H9 (cell line): ENCODE measurements at regions not wholly inside any gene's neighbourhood (a gene's known extent, or its start where the extent isn't known, plus 50 kb on each side); places are given as distances from the start of the nearest gene placed in this dataset.

Experiments
- DNase-seq: peaks from one replicate; pipeline ENCODE4 v3.0.0-alpha.2; 2017
- H2AFZ ChIP-seq: one replicate; pipeline ENCODE4 v1.6.1; 2013; ENCODE audit warnings: mild to moderate bottlenecking, low read length, control low read depth, moderate library complexity
- H2AK5ac ChIP-seq: 2 replicates; pipeline ENCODE4 v1.6.1; 2013; ENCODE audit warnings: low read length, control low read depth, mixed read lengths; ENCODE audit not compliant: insufficient read length
- H2BK120ac ChIP-seq: one replicate; pipeline ENCODE4 v1.6.1; 2013; ENCODE audit warnings: low read depth, mild to moderate bottlenecking, low read length, control low read depth, inconsistent platforms; ENCODE audit not compliant: poor library complexity, severe bottlenecking
- H2BK12ac ChIP-seq: 2 replicates; pipeline ENCODE4 v1.6.1; 2013; ENCODE audit warnings: low read length, control low read depth, mixed read lengths, low read depth; ENCODE audit not compliant: insufficient read length
- H2BK15ac ChIP-seq: 2 replicates; pipeline ENCODE4 v1.6.1; 2013; ENCODE audit warnings: low read depth, low read length, control low read depth
- H2BK20ac ChIP-seq: one replicate; pipeline ENCODE4 v1.6.1; 2013; ENCODE audit warnings: low read depth, mild to moderate bottlenecking, low read length, control low read depth, inconsistent platforms; ENCODE audit not compliant: poor library complexity, severe bottlenecking
- H2BK5ac ChIP-seq: 2 replicates; pipeline ENCODE4 v1.6.1; 2013; ENCODE audit warnings: low read length, control low read depth, mixed read lengths; ENCODE audit not compliant: insufficient read length
- H3K14ac ChIP-seq: 2 replicates; pipeline ENCODE4 v1.6.1; 2013; ENCODE audit warnings: low read length, control low read depth; ENCODE audit not compliant: insufficient read depth
- H3K18ac ChIP-seq: 2 replicates; pipeline ENCODE4 v1.6.1; 2013; ENCODE audit warnings: low read depth, mild to moderate bottlenecking, mixed read lengths, low read length, control low read depth; ENCODE audit not compliant: insufficient read length
- H3K23ac ChIP-seq: 2 replicates; pipeline ENCODE4 v1.6.1; 2013; ENCODE audit warnings: low read length, control low read depth, mixed read lengths, low read depth; ENCODE audit not compliant: insufficient read length
- H3K23me2 ChIP-seq: 2 replicates; pipeline ENCODE4 v1.6.1; 2013; ENCODE audit warnings: low read depth, mild to moderate bottlenecking, mixed read lengths, low read length, control low read depth; ENCODE audit not compliant: insufficient read length, poor library complexity, severe bottlenecking
- H3K27ac ChIP-seq: 2 replicates; pipeline ENCODE4 v1.5.1; 2013; ENCODE audit warnings: low read length, control low read depth, mixed read lengths, low read depth; ENCODE audit not compliant: insufficient read length
- H3K27me3 ChIP-seq: 2 replicates; pipeline ENCODE4 v1.6.1; 2013; ENCODE audit warnings: low read length, control low read depth, inconsistent platforms; ENCODE audit not compliant: insufficient read depth
- H3K4ac ChIP-seq: 2 replicates; pipeline ENCODE4 v1.6.1; 2013; ENCODE audit warnings: low read depth, mild to moderate bottlenecking, control low read depth, inconsistent platforms, low read length, moderate library complexity
- H3K4me1 ChIP-seq: 2 replicates; pipeline ENCODE4 v1.6.1; 2013; ENCODE audit warnings: low read length, control low read depth, inconsistent platforms; ENCODE audit not compliant: insufficient read depth
- H3K4me2 ChIP-seq: 2 replicates; pipeline ENCODE4 v1.6.1; 2013; ENCODE audit warnings: low read length, control low read depth, mixed read lengths; ENCODE audit not compliant: insufficient read length, insufficient read depth
- H3K56ac ChIP-seq: 2 replicates; pipeline ENCODE4 v1.6.1; 2013; ENCODE audit warnings: low read depth, mild to moderate bottlenecking, mixed read lengths, low read length, control low read depth; ENCODE audit not compliant: insufficient read length
- H3K79me1 ChIP-seq: 2 replicates; pipeline ENCODE4 v1.6.1; 2013; ENCODE audit warnings: low read depth, mild to moderate bottlenecking, moderate library complexity, low read length, control low read depth, inconsistent platforms; ENCODE audit not compliant: insufficient read depth, poor library complexity, severe bottlenecking
- H3K79me2 ChIP-seq: 2 replicates; pipeline ENCODE4 v1.6.1; 2013; ENCODE audit warnings: low read length, control low read depth, inconsistent platforms; ENCODE audit not compliant: insufficient read depth
- H3K9ac ChIP-seq: 2 replicates; pipeline ENCODE4 v1.6.1; 2013; ENCODE audit warnings: low read length, control low read depth, mixed read lengths; ENCODE audit not compliant: insufficient read length; ENCODE audit errors: extremely low read depth
- H3K9me3 ChIP-seq: one replicate; pipeline ENCODE4 v1.6.1; 2013; ENCODE audit warnings: low read depth, low read length, inconsistent platforms; ENCODE audit not compliant: control insufficient read depth
- H3T11ph ChIP-seq: one replicate; pipeline ENCODE4 v1.6.1; 2013; ENCODE audit warnings: mild to moderate bottlenecking, low read length, control low read depth, inconsistent platforms
- H4K20me1 ChIP-seq: one replicate; pipeline ENCODE4 v1.6.1; 2013; ENCODE audit not compliant: control insufficient read depth, insufficient read length, insufficient read depth
- H4K5ac ChIP-seq: 2 replicates; pipeline ENCODE4 v1.6.1; 2013; ENCODE audit warnings: low read depth, mild to moderate bottlenecking, mixed read lengths, low read length, control low read depth; ENCODE audit not compliant: insufficient read length
- H4K8ac ChIP-seq: replicated peaks from 2 replicates; pipeline ENCODE4 v1.6.1; 2013; ENCODE audit warnings: low read length, control low read depth, mixed read lengths, low read depth; ENCODE audit not compliant: insufficient read length
- H4K91ac ChIP-seq: 2 replicates; pipeline ENCODE4 v1.6.1; 2013; ENCODE audit warnings: low read depth, mild to moderate bottlenecking, moderate library complexity, mixed read lengths, low read length, control low read depth; ENCODE audit not compliant: insufficient read length
- H3K27ac Mint-ChIP-seq, 3 experiments: 2 replicates in 2 of 3; 3 replicates in 1 of 3; pipeline ENCODE4 v1.8.0; 2020 to 2021; ENCODE audit warnings: mixed read lengths in 3 of 3, mild to moderate bottlenecking in 1 of 3, moderate library complexity in 1 of 3
- H3K27me3 Mint-ChIP-seq: 2 replicates; pipeline ENCODE4 v1.8.0; 2021; ENCODE audit warnings: low read depth, mild to moderate bottlenecking, moderate library complexity, mixed read lengths
- H3K36me3 Mint-ChIP-seq, 3 experiments: 2 replicates in 2 of 3; 3 replicates in 1 of 3; pipeline ENCODE4 v1.8.0; 2020 to 2021; ENCODE audit warnings: low read depth in 3 of 3, mixed read lengths in 3 of 3; ENCODE audit not compliant: insufficient read depth in 1 of 3
- H3K4me1 Mint-ChIP-seq, 2 experiments: 2 replicates each; pipeline ENCODE4 v1.8.0; 2020; ENCODE audit warnings: mixed read lengths in 2 of 2
- H3K4me3 Mint-ChIP-seq, 2 experiments: 2 replicates in 1 of 2; 3 replicates in 1 of 2; pipeline ENCODE4 v1.8.0; 2020 to 2021; ENCODE audit warnings: mild to moderate bottlenecking in 2 of 2, mixed read lengths in 2 of 2, moderate library complexity in 1 of 2
- H3K9me3 Mint-ChIP-seq, 2 experiments: 2 replicates in 1 of 2; 3 replicates in 1 of 2; pipeline ENCODE4 v1.8.0; 2020; ENCODE audit warnings: mild to moderate bottlenecking in 2 of 2, mixed read lengths in 2 of 2, moderate library complexity in 1 of 2
- CTCF ChIP-seq: fragments of 200-600 bp; sonication (generic); conservative IDR thresholded peaks from 3 replicates; pipeline ENCODE4 v1.8.0; 2021; ENCODE audit warnings: antibody characterized with exemption, mild to moderate bottlenecking
- WGBS: extraction: QIAGEN DNeasy Blood & Tissue Kit; methylation state at CpG from one replicate; pipeline ENCODE4 v1.1.7; 2013; ENCODE audit warnings: missing lambda C conversion rate, low lambda C conversion rate, mixed read lengths; ENCODE audit not compliant: insufficient read length; ENCODE audit errors: extremely low coverage; 5-methylcytosine and 5-hydroxymethylcytosine counted together

- Histone ChIP-seq H2BK5ac (no peak overlapping the region), H2BK20ac (no peak overlapping the region), H3K23ac (no peak overlapping the region), H3K27me3 (no peaks in the 10 kb centered on the region), H4K20me1 (no peaks in the 10 kb centered on the region), H3K9me3 (peaks cover 12% of the 10 kb centered on the region), H3K79me2 (no peaks in the 10 kb centered on the region), H2BK15ac (no peak overlapping the region), H3K4ac (no peak overlapping the region), H3K27ac (no peak overlapping the region), H3K14ac (no peak overlapping the region), H4K91ac (no peak overlapping the region), H4K5ac (no peak overlapping the region), H3K4me1 (no peaks in the 10 kb centered on the region; the same call in 1 of the 2 replicates), H3K18ac (no peak overlapping the region), H2BK12ac (no peak overlapping the region), H2AK5ac (no peak overlapping the region), H3K56ac (no peak overlapping the region), H2AFZ (no peak overlapping the region), H3K23me2 (no peaks in the 10 kb centered on the region), H3T11ph (no peak overlapping the region), H3K4me2 (no peak overlapping the region), H4K8ac (no peak overlapping the region), H3K9ac (no peak overlapping the region), H3K79me1 (no peaks in the 10 kb centered on the region), H2BK120ac (no peak overlapping the region)
- Mint-ChIP-seq H3K27me3 (no peaks in the 10 kb centered on the region), H3K27ac (peak overlapping the region in 1 of 3 experiments; percentile 73; a peak in 2 of 7 replicates), H3K9me3 (peaks cover 39 to 44% of the 10 kb centered on the region in 2 experiments), H3K4me1 (peaks cover 3 to 14% of the 10 kb centered on the region in 2 experiments; a peak in 3 of 4 replicates), H3K4me3 (no peak overlapping the region), H3K36me3 (peaks cover 27 to 52% (median 34%) of the 10 kb centered on the region in 3 experiments)
- no CpG with 5 or more reads among the region's 1 CpG for WGBS
- peak; percentile 31 for DNase-seq
- TF ChIP-seq CTCF, result no peak
Measured at GRCh38 chr21:19076031-19076430, 672.4 kb upstream of the TMPRSS15 start.
